Fibroblast of lung (primary cell): ENCODE measurements at regions not wholly inside any gene's neighbourhood (a gene's known extent, or its start where the extent isn't known, plus 50 kb on each side); places are given as distances from the start of the nearest gene placed in this dataset.

Experiments
- DNase-seq, 2 donors: peaks; one replicate each; pipeline versions ENCODE4 v3.0.0 to v3.0.0-alpha.2; 2010; ENCODE audit warnings: low read depth in 2 of 2
- H2AFZ ChIP-seq: 2 replicates; pipeline ENCODE4 v1.5.1; 2012; ENCODE audit warnings: low read length, control low read depth, inconsistent platforms
- H3K27ac ChIP-seq: 2 replicates; pipeline ENCODE4 v1.5.1; 2011; ENCODE audit warnings: low read length, control low read depth; ENCODE audit not compliant: insufficient read depth
- H3K27me3 ChIP-seq: 2 replicates; pipeline ENCODE4 v1.5.1; 2011; ENCODE audit warnings: mild to moderate bottlenecking, low read length; ENCODE audit not compliant: control insufficient read depth, insufficient read depth
- H3K36me3 ChIP-seq: 2 replicates; pipeline ENCODE4 v1.5.1; 2011; ENCODE audit warnings: low read length; ENCODE audit not compliant: control insufficient read depth, insufficient read depth
- H3K4me1 ChIP-seq: 2 replicates; pipeline ENCODE4 v1.5.1; 2011; ENCODE audit warnings: low read length; ENCODE audit not compliant: control insufficient read depth, insufficient read depth; ENCODE audit errors: extremely low read depth
- H3K4me2 ChIP-seq: 2 replicates; pipeline ENCODE4 v1.5.1; 2011; ENCODE audit warnings: low read length, control low read depth; ENCODE audit not compliant: insufficient read depth; ENCODE audit errors: extremely low read depth
- H3K4me3 ChIP-seq, 4 experiments: fragments of 200-600 bp in 1 of 4; sonication (generic) in 1 of 4; replicated peaks in 1 of 4; 2 replicates each; pipeline ENCODE4 v1.5.1; 2011 to 2016; ENCODE audit warnings: low read length in 4 of 4, low read depth in 3 of 4, mild to moderate bottlenecking in 3 of 4, control low read depth in 2 of 4, inconsistent platforms in 1 of 4, mixed read lengths in 1 of 4; ENCODE audit not compliant: insufficient read depth in 1 of 4; ENCODE audit errors: control extremely low read depth in 1 of 4
- H3K79me2 ChIP-seq: 2 replicates; pipeline ENCODE4 v1.5.1; 2012; ENCODE audit warnings: mild to moderate bottlenecking, low read length, inconsistent platforms; ENCODE audit not compliant: control insufficient read depth, insufficient read depth
- H3K9ac ChIP-seq: 2 replicates; pipeline ENCODE4 v1.5.1; 2011; ENCODE audit warnings: mild to moderate bottlenecking, low read length, control low read depth; ENCODE audit not compliant: insufficient read depth
- H3K9me3 ChIP-seq: 2 replicates; pipeline ENCODE4 v1.5.1; 2012; ENCODE audit warnings: low read depth, low read length; ENCODE audit not compliant: control insufficient read depth, insufficient read depth
- H4K20me1 ChIP-seq: 2 replicates; pipeline ENCODE4 v1.5.1; 2011; ENCODE audit warnings: low read length; ENCODE audit not compliant: control insufficient read depth, insufficient read depth; ENCODE audit errors: extremely low read depth
- EZH2 ChIP-seq: IDR thresholded peaks from 2 replicates; pipeline ENCODE4 v1.5.1; 2012; ENCODE audit warnings: low read length, control low read depth, mild to moderate bottlenecking; ENCODE audit errors: missing control alignments
- TF ChIP-seq, protein P1 (sequence below), 2 donors: IDR thresholded peaks in 1 of 2; conservative IDR thresholded peaks in 1 of 2; 1 replicate in 1 of 2; 2 replicates in 1 of 2; pipeline ENCODE4 v1.5.1; 2011 to 2012; ENCODE audit warnings: low read length in 2 of 2, control low read depth in 1 of 2, inconsistent platforms in 1 of 2, low read depth in 1 of 2, mild to moderate bottlenecking in 1 of 2

DNA sequence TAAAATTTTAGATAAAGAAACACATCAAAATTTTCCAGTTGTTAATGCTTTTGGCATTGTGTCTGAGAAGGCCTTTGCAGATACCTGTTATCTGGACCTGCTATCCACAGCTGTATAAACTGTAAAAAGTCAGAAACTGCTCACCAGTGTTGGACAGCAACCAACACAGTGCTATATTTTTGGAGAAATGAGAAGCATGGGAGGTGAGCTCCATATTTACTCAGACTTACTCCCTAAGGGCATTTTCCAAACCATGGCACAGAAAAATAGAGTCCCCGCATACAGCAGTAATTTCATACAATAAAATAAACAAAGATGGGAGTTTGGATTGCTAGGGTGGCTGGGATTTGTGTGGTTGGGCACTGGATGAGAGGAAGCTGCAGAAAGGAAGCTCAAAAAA lies 136.3 kb upstream of the GLI3 start:
- DNase-seq = no peak
- Histone ChIP-seq H3K27ac (no peak overlapping the region), H3K9ac (no peak overlapping the region)

DNA sequence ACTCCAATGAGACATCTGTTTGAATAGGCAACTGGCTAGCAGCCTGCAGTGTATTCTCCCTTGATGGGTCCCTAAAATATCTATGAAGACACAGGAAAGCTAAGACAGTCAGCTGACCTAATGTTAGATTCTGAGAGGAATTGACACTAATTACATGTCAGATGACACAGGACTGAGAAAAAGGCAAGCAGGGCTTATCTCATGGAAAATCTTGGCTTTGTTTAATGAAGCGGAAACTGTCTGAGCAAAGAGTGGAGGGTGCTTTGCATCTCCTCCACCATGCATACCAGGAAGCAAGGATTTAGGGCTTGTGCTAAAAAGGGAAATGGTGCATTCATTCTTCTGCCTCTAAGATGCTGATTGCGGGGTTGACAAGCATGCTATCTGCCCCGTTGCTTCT lies 135.5 kb upstream of the GLI3 start:
- Histone ChIP-seq H4K20me1 (no peaks in the 10 kb centered on the region), H3K36me3 (no peaks in the 10 kb centered on the region), H3K79me2 (no peaks in the 10 kb centered on the region), H3K4me2 (no peak overlapping the region), H3K27me3 (no peaks in the 10 kb centered on the region), H3K27ac (no peak overlapping the region), H3K4me1 (no peaks in the 10 kb centered on the region), H3K9ac (no peak overlapping the region), H3K9me3 (no peaks in the 10 kb centered on the region), H2AFZ (no peak overlapping the region), H3K4me3 (no peak overlapping the region)
- peak in 1 of 2 donors; percentile 23 for DNase-seq
- no peak for TF ChIP-seq EZH2
- TF ChIP-seq, protein P1, sequence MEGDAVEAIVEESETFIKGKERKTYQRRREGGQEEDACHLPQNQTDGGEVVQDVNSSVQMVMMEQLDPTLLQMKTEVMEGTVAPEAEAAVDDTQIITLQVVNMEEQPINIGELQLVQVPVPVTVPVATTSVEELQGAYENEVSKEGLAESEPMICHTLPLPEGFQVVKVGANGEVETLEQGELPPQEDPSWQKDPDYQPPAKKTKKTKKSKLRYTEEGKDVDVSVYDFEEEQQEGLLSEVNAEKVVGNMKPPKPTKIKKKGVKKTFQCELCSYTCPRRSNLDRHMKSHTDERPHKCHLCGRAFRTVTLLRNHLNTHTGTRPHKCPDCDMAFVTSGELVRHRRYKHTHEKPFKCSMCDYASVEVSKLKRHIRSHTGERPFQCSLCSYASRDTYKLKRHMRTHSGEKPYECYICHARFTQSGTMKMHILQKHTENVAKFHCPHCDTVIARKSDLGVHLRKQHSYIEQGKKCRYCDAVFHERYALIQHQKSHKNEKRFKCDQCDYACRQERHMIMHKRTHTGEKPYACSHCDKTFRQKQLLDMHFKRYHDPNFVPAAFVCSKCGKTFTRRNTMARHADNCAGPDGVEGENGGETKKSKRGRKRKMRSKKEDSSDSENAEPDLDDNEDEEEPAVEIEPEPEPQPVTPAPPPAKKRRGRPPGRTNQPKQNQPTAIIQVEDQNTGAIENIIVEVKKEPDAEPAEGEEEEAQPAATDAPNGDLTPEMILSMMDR (conservative IDR thresholded peaks at IDR 0.05 in 1 of 2, IDR thresholded peaks at IDR 0.05 in 1 of 2; ENCODE audit: low read depth in 1 of 2, low read length in 2 of 2) = no peak

More for the DNA sequence above, 136.3 kb upstream of the GLI3 start:
- no peaks in the 10 kb centered on the region for H3K36me3 ChIP-seq
- no peaks in the 10 kb centered on the region for H3K27me3 ChIP-seq
- TF ChIP-seq EZH2 = no peak
- TF ChIP-seq, protein P1 (conservative IDR thresholded peaks at IDR 0.05 in 1 of 2, IDR thresholded peaks at IDR 0.05 in 1 of 2; ENCODE audit: low read depth in 1 of 2, low read length in 2 of 2) = no peak
- no peaks in the 10 kb centered on the region for H3K9me3 ChIP-seq
- no peaks in the 10 kb centered on the region for H3K4me1 ChIP-seq
- H4K20me1 ChIP-seq = no peaks in the 10 kb centered on the region
- H2AFZ ChIP-seq = no peak overlapping the region
- H3K4me3 ChIP-seq = no peak overlapping the region
- H3K4me2 ChIP-seq = no peak overlapping the region
- no peaks in the 10 kb centered on the region for H3K79me2 ChIP-seq

DNA sequence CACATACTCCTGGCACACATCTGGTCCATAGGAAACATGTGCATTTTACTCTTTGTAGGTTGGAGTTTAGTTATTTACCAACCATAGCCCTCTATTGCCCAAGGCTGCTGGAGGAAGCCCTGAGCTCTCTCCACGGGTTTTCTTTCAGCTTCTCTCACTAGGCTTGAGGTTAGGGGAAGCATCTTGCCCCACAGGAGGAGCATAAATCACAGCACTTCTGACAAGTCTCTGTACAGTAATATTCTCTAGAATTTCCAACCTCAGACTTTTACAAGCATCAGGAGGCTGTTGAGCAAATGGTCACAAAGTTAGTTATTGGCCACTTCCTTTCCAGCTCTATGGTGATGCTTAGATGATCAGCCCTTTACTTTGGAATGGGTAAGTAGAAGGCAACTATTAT lies 122.9 kb upstream of the GLI3 start:
- H3K27ac ChIP-seq = no peak overlapping the region
- H3K4me2 ChIP-seq = no peak overlapping the region
- H3K9me3 ChIP-seq = no peaks in the 10 kb centered on the region
- H3K9ac ChIP-seq = no peak overlapping the region
- H3K4me1 ChIP-seq = no peaks in the 10 kb centered on the region
- no peaks in the 10 kb centered on the region for H3K36me3 ChIP-seq
- peak in 1 of 2 donors; percentile 3 for DNase-seq
- no peak overlapping the region for H3K4me3 ChIP-seq
- no peaks in the 10 kb centered on the region for H3K27me3 ChIP-seq
- TF ChIP-seq, protein P1 (conservative IDR thresholded peaks at IDR 0.05 in 1 of 2, IDR thresholded peaks at IDR 0.05 in 1 of 2; ENCODE audit: low read depth in 1 of 2, low read length in 2 of 2) = no peak
- TF ChIP-seq EZH2 = no peak
- no peak overlapping the region for H2AFZ ChIP-seq
- no peaks in the 10 kb centered on the region for H3K79me2 ChIP-seq
- H4K20me1 ChIP-seq = no peaks in the 10 kb centered on the region
